NCI-H2196 treated with DMSO at 0.1 percent for 48 hours (cell line): ENCODE measurements at regions not wholly inside any gene's neighbourhood (a gene's known extent, or its start where the extent isn't known, plus 50 kb on each side); places are given as distances from the start of the nearest gene placed in this dataset.
"Not testable (repeated sequence)": the region's sequence is repeated elsewhere in the genome, so short reads cannot be mapped to it uniquely, and the experiment has no call there.

Experiments used
- DNase-seq: peaks from one replicate; lab custom pipeline; 2025; ENCODE audit not compliant: unreplicated experiment; lab: John Stamatoyannopoulos, UW

DNA sequence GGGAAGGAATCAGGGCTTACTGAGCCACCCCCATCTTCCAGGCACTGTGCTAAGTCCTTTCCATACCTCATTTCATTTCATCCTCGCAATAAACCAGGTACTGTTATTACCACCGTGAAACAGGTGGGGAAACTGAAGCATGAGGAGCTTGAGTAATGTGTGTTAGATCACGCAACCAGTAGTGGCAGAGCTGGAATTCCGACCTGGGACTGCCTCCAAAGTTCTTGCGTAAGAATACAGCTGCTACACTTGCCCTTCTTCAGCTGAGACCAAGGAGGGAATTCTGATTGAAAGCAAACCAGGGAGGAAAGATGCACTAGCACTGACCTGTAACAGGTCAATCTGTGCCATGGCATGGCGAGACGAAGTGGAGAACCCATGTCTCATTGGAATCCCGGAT is 113.4 kb upstream of the MSX2 start:
- DNase-seq, result no peak

DNA sequence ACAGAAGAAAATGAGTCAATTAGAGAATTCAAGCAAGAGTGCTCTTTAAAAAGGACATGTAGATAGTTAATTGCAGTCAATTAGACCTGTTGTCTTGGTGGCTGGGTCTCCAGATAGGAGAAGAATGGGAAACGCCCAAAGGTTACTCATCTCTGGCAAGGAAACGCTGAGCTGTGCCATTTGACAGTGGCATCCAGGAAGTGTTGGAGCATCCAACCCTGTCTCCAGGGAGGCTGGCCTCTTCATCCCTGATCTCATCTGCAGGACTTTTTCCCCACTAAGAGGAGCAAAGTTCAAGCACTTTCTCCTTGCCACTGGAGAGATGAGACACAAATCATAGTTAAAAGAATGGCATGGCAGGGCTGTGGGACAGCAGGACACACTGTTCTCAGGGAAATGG is 111.7 kb upstream of the MSX2 start:
- no peak for DNase-seq

DNA sequence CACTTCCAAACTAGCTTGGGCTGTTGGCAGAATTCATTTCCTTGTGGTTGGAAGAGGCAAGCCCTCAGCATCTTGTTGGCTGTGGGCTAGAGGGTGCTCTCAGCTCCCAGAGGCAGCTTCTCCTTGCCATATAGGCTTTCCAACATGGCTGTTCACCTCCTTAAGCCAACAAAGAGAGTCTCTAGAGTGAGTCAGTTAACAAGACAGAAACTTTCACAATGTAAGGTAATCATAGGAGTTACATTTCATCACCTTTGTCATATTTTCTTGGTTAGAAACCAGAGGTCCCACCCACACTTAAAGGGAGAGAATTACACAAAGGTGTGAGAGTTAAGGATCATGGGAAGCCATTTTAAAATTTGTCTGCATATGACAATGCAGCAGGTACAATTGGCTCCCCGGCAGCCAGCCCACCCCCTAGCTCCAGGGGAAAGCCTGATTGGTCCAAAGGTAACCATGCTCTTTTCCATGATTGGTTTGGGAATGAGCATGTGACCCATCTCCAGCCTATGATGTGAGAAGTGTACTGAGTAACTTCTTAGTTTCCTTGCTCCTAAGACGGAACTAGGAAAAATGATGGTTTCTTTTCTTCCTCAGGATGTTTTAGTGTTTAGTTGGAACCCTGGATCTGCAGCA is 109.8 kb upstream of the MSX2 start:
- no peak for DNase-seq

DNA sequence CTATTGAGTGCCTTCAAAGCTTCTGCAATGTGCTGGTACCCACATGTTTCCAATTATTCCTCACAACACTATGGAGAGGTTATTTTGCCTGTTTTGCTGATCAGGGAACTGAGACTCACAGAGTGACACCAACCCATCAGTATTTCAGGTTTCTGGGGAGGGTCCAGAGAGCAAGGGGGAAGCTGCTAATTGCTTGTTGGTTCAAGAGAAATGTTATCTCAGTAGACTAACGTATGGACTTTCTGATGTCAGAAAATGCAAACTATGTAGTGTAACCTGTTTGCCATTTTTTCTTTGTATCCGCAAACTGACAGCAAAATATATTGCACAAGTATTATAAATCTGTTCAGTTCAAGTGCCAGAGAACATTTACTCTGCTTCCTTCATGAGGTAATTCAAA is 108.3 kb upstream of the MSX2 start:
- no peak for DNase-seq

DNA sequence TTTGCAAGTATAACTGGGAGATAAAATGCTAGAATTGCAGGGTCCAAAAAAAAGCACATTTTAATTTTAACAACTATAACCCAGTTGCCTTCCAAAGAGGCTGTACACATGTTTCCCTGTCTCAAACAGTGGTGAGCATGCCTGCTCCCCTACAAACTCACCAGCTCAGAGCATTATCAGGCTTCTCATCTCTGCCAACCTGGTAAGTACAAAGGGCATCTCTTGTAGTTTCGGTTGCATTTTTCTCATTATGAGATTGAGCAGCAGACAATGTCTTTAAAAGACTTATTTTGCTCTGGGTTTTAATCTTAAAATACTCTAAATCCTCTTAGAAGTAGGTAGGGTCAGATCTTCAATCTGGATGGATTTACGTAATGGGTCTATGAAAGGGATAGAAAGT is 107.1 kb upstream of the MSX2 start:
- no peak for DNase-seq

DNA sequence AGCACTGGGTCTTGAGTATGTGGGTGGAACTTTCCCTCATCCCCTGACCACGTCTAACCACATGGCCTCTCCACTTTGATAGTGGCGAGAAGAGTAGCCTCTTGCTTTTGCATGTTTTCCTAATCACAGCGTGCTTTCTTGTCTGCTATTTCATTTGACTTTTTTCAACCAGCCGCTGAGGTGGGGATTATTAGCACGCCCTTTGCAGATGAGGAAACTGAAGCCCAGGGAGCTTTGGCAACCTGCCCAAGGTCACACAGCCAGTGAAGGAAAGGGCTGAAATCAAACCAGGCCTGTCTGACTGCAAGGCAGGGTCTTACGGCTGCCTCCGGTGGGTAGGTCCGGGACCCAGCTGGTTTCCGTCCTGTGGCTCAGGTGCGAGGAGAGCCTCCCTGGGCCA is 106.5 kb upstream of the MSX2 start:
- no peak for DNase-seq

DNA sequence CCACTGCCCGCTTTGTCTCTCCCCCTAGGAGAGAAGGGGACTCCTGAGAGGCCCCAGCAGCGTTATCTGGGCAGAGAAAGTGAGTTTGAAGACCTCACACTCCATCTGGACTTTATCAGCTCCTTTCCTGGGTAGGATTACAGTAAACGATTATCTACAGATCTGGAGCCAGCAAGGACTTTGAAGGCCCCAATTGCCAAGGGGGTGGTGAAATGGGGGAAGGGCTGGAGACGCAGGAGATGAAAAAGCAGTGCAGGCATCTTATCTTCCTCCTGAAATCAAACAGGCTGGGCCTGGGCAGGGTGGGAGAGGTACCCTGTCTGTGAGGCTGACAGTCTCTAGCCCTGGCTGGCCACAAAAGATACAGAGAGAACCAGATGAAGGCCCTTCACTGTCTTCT is 105.8 kb upstream of the MSX2 start:
- DNase-seq, result no peak

DNA sequence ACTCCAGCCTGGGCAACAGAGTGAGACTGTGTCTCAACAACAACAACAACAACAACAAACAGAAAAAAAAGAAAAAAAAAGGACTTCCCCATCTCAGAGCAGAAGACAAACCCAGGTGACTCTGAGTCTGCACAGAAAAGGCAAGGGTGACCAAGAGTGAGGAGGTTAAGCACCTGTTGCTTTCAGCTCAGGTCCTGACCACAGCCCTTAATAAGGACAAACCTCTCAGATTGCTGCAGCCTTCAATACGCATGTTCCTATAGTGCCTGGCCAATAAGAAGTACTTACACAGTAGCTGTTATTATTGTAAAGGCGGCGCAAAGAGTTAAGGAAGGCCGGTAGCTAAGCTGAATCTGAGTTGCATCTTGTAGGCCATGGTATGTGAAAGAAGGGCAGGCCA is 102.3 kb upstream of the MSX2 start:
- DNase-seq, result no peak

DNA sequence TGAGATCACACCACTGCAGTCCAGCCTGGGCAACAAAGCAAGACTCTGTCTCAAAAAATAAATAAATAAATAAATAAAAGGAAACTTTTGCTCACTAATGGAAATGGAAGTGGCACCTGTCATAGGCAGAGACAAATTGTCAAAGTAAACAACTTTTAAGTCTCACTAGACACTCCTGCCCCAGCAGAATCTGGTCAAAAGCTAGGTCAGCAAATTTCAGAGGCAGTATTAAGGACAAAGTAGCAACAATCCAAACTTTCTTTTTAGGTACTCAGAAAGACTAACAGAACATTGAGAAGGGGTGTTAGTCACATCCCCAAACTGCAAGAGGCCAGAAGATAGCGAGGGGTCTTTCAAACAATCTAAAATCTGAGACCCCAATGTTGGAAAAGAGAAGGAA is 101.4 kb upstream of the MSX2 start:
- no peak for DNase-seq

DNA sequence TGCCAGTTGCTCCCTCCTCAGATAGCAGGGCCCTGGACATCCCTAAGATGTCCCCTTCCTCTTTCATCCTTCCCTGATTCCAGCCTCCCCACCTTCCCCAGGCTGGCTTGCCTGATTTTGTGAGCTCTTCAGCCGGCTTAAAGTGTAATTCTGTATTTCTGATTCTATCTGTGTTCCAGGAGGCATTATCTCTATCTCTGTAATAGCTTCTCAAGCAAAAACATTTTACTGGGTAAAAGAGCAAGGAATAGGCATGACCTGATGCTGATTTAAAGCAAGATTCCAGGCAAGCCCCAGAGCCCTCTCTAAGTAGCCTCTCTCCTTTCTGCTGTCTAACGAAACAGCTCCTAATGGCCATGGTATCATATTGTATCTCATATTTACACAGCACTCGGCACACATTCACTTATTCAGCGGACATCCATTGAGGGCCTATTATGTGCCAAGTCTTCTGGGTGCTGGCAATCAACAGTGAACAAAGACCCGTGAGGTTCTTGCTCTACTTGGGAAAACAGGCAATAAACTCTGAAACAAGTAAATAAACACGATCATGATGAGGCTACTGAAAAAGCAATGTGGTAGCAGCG is 100.9 kb upstream of the MSX2 start:
- no peak for DNase-seq

DNA sequence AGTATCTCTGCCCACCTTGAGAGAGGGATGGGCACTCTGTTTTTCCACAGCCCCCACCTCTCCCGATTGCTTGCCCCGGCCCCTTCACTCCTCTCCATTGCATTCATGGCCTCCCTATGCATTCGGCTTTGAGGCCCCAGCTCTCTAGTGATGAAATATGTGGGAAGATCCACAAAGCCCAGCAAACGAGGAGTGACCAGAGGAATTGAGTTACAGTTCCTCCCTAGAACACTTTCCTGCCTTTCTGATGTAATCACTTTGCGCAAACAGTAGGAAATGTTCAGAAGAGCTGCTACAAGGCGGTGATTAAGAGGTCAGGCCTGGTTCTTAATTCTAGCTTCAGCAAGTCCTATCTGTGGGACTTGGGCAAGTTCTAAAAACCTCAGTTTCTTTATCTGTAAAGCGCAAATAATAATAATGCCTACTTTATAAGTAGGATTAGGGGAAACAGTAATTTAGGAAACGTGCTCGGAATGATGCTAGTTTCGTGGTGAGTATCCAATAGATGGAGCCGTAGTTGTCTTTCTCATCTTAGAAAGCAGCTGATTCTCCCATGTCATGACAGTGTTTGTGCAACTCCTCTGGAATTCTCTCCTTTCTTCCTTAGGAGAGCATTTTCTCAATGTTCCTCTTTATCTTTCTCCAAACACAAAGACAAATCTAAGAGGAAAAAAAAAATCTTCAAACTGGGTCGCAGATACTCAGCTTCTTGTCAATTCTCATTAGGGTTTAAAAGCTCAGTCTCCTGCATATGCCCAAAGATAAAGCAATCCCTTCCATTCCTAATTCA is 99.5 kb upstream of the MSX2 start:
- DNase-seq, result no peak

DNA sequence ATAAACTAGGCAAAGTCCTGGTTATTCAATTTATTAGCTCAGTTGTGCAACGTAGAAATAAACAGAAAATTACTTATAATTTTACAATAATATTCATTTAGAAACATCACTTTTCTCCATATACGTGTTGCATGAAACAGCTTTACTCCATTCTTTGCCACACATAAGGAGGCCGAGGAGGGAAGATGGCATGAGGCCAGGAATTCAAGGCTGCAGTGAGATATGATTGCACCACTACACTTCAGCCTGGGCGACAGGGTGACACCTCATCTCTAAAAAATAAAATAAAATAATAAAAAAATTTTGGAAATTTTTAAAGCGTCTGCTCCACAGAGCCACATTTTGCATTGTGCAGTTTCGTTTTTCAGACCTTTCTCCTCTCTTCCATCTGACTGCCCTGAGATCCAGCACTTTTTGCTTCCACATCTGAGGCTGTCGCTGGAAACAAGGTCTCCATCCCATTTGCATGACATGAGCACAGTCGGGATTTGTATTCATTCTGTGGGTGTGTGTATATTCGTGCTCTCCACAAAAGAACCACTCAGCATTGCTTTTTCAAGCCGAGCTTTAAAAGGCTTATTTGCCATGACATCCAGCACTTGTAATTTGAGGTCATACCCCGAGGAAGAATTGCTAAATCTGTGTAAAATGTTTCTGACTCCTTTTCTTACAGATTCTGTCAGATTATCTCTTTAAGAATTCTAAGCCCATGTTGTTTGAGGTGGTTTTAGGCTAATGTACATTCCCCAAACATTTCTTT is 98.6 kb upstream of the MSX2 start:
- DNase-seq, result no peak

DNA sequence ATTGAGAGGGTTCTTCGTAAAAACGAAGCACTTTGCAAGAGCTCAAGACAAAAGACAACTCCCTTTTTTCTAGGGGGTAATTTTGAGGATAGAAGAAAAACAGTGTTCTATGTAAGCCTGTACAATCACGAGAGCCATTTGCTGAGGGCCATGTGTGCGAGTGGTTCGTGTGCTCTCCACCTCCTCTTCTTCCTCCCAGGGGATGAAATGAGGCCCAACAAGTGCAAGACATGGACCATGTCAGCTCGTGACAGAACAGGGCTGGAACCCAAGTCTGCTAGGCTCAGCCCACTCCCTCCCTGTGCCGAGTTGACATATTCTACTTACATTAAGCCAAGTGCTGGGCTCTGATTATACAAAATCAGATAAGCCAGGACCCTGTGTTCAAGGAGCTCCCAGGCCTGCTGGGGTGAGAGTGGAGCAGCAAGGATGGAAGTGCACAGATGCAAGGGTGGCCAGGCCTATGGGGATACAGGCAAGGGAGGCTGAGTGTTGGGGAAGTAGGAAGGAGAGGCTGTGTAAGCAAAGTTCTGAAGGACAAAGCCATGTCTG is 97.9 kb upstream of the MSX2 start:
- no peak for DNase-seq

DNA sequence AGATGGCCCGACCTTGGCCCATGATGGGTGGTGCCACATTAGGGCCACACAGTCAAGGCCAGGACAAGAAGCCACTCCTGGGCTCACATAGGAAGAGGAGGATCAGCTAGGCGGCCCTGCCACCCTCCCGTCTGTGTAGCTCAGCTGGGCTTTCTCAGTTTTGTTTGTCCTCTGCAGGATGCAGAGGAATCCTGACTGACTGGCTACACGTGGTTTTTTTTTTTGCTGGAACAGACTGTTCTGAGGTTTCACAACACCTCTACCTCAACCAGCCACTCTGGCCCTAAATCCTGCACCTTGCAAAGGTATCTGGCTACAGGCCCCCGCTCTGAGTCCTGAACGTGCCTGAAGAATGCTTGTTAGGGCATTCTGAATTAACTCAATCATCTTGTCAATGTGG is 88.3 kb upstream of the MSX2 start:
- no peak for DNase-seq

DNA sequence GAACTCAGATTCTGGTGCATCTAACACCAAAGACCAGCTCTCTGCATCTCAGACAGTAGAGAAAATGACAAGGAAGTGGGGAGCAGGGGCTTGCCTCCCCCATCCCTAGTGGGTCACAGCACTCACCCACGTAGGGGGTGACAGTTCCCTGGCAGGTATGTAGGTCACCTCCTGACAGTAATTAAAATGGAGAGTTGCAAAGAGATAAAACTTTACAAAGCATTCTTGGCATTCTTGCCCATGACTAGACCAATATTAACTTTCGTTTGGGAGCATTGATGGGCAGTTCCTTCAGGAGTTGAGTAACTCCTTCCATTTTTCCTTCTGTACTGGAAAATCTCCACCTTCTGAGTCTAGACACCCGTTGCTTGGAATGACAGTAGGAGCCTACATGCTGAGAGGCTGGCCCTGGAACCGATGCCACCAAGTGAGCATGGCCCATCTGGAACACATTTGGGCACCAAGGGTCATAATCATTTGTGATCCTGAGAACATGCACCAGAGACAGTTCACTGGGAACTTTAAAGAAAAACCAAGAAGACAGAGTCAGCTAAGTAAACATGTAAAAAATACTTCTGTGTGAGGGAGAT is 81.5 kb upstream of the MSX2 start:
- DNase-seq, result no peak

DNA sequence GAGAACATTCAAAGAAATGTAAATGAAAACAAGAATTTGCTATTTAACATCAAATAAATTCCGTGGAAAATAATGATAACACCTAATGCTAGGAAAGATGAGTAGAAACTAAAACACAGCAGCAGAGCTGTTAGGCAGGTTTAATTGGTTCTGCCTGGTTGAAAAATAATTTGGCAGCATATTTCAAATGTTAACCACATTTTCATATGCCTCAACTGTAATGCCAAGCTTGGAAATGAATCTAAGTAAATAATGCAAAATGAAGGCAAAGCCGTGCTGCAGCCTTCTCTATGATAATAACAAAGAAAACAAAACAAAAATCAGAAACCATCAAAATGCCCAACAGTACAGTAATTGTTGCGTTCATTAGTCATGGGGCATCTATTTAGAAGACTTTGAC is 79.9 kb upstream of the MSX2 start:
- no peak for DNase-seq

DNA sequence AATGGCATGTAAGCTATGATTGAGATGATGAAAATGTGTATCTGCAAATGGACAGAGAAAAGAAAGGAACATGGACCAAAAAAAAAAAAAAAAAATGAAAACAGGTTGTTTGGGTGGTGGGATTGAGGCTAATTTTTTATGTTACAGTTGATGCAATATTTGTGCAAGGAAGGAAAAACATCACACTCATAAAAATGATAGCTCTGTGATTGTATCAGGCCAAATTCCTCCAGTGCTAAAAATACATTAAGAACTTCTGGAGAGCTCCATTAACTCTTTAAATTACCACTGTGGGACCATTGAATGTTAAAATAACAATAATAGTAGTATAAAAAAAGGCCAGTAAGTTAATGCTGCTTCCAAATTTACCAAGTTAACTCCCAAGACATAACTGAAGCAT is 79.5 kb upstream of the MSX2 start:
- DNase-seq, result no peak

DNA sequence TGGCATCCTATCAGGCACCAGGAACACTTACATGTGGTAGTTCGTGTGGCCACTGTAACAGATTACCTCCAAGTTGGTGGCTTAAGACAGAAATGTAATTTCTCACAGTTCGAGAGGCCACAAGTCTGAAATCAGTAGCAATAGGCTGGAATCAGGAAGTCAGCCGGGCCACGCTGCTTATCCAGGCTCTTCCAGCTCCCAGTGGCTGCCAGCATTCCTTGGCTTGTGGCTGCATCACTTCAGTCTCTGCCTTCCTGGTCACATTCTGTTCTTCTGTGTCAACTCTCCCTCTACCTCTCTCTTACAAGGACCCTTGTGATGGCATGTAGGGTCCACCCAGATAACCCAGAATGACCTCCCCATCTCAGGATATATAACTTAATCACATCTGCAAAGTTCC is 78.7 kb upstream of the MSX2 start:
- no peak for DNase-seq

DNA sequence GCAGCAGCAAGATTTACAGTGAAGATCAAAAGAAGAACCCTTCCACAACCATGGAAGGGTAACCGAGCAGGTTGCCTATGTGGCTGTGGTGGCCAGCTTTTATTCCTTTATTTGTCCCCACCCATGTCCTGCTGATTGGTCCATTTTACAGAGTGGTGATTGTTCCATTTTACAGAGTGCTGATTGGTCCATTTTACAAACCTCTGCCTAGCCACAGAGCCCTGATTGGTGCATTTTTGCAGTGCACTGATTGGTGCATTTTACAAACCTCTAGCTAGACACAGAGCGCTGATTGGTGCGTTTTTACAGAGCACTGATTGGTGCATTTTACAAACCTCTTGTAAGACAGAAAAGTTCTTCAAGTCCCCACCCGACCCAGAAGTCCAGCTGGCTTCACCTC is 75.8 kb upstream of the MSX2 start:
- not testable (repeated sequence) for DNase-seq

DNA sequence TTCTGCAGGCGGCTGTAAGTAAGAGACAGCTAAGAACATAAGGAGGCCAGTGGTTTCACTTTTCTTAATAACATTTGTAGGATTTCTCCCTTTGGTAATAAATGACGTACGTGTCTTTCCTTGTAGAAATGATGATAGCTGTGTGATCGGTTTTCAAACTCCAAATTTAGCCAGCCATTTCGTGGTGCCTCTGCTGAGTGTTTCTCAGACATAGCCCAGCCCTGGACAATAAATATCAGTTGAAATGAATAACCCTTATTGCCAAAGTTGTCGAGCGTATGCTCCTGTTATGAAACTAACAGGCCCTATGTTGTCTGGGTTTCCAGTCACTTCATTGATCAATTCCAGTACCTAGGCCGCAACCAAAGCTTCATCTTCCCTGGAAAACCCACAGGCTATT is 75.0 kb upstream of the MSX2 start:
- DNase-seq, result no peak

DNA sequence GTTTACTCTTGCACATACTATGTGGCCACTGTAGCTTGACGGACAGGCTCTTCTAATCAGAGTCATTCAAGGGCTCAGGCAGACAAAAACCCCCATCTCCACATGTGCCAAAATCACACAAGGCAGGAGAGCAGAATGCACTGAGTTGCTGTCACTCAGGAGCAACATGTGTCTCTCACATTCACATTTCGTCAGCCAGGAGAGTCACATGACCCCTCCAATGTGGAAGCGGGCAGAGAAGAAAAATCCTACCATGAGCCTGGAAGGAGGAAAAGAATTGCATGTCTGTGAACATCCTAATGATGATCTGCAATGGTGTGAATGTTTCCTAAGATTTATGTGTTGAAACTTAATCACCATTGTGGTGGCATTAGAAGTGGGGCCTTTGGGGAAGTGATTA is 69.9 kb upstream of the MSX2 start:
- no peak for DNase-seq
